Osteoblast (primary cell): ENCODE measurements at regions not wholly inside any gene's neighbourhood (a gene's known extent, or its start where the extent isn't known, plus 50 kb on each side); places are given as distances from the start of the nearest gene placed in this dataset.

Source experiments
- DNase-seq: peaks from one replicate; pipeline ENCODE4 v3.0.0; 2011; ENCODE audit warnings: low spot score, mixed read lengths; ENCODE audit not compliant: insufficient read length; ENCODE audit errors: missing footprints
- H2AFZ ChIP-seq: 2 replicates; pipeline ENCODE4 v1.6.0; 2011; ENCODE audit warnings: mild to moderate bottlenecking, low read length
- H3K27ac ChIP-seq: 2 replicates; pipeline ENCODE4 v1.5.1; 2011; ENCODE audit warnings: mild to moderate bottlenecking, low read depth, low read length, moderate library complexity
- H3K27me3 ChIP-seq: 2 replicates; pipeline ENCODE4 v1.6.0; 2012; ENCODE audit warnings: mild to moderate bottlenecking, control low read depth, inconsistent platforms, low read length, moderate library complexity; ENCODE audit not compliant: insufficient read depth
- H3K36me3 ChIP-seq: 2 replicates; pipeline ENCODE4 v1.5.1; 2011; ENCODE audit warnings: mild to moderate bottlenecking, low read length, control low read depth, moderate library complexity; ENCODE audit not compliant: insufficient read depth
- H3K4me1 ChIP-seq: 2 replicates; pipeline ENCODE4 v1.5.1; 2011; ENCODE audit warnings: mild to moderate bottlenecking, low read length, control low read depth, moderate library complexity; ENCODE audit not compliant: insufficient read depth
- H3K4me2 ChIP-seq: 2 replicates; pipeline ENCODE4 v1.6.0; 2011; ENCODE audit warnings: mild to moderate bottlenecking, low read length; ENCODE audit not compliant: insufficient read depth
- H3K4me3 ChIP-seq: fragments of 200-600 bp; sonication (generic); 3 replicates; pipeline ENCODE4 v1.5.1; 2012; ENCODE audit warnings: mild to moderate bottlenecking, low read length, inconsistent platforms; ENCODE audit not compliant: insufficient read depth
- H3K79me2 ChIP-seq: 2 replicates; pipeline ENCODE4 v1.6.0; 2012; ENCODE audit warnings: mild to moderate bottlenecking, low read length, control low read depth, inconsistent platforms; ENCODE audit not compliant: insufficient read depth
- H3K9me3 ChIP-seq: 2 replicates; pipeline ENCODE4 v1.5.1; 2011; ENCODE audit warnings: low read depth, low read length, control low read depth
- H4K20me1 ChIP-seq: 2 replicates; pipeline ENCODE4 v1.6.0; 2012; ENCODE audit warnings: mild to moderate bottlenecking, low read length, control low read depth; ENCODE audit not compliant: insufficient read depth
- CTCF ChIP-seq: IDR thresholded peaks from 2 replicates; pipeline ENCODE4 v1.5.1; 2011; ENCODE audit warnings: mild to moderate bottlenecking, low read depth, low read length, moderate library complexity; ENCODE audit errors: extremely low read depth

- no peaks in the 10 kb centered on the region for H3K4me1 ChIP-seq
Observed at GRCh38 chr6:90648873-90649272, 62.0 kb upstream of the MAP3K7 start.

GRCh38 chr6:90646940-90647339, 60.1 kb upstream of the MAP3K7 start:
- no peaks in the 10 kb centered on the region for H3K27me3 ChIP-seq
- TF ChIP-seq CTCF: no peak
- no peak overlapping the region for H2AFZ ChIP-seq
- no peaks in the 10 kb centered on the region for H4K20me1 ChIP-seq
- H3K4me1 ChIP-seq: no peaks in the 10 kb centered on the region
- H3K36me3 ChIP-seq: no peaks in the 10 kb centered on the region
- H3K4me2 ChIP-seq: no peak overlapping the region
- no peak overlapping the region for H3K27ac ChIP-seq
- H3K79me2 ChIP-seq: no peaks in the 10 kb centered on the region
- no peak overlapping the region for H3K4me3 ChIP-seq
- no peaks in the 10 kb centered on the region for H3K9me3 ChIP-seq
- DNase-seq: no peak

More at GRCh38 chr6:90648873-90649272, 62.0 kb upstream of the MAP3K7 start:
- H3K9me3 ChIP-seq: no peaks in the 10 kb centered on the region
- H3K4me2 ChIP-seq: no peak overlapping the region
- H3K27me3 ChIP-seq: no peaks in the 10 kb centered on the region
- no peak for TF ChIP-seq CTCF
- no peak overlapping the region for H2AFZ ChIP-seq
- H3K36me3 ChIP-seq: no peaks in the 10 kb centered on the region
- H3K27ac ChIP-seq: no peak overlapping the region
- H4K20me1 ChIP-seq: no peaks in the 10 kb centered on the region
- no peaks in the 10 kb centered on the region for H3K79me2 ChIP-seq
- DNase-seq: no peak
- no peak overlapping the region for H3K4me3 ChIP-seq

- Histone ChIP-seq H4K20me1 (no peaks in the 10 kb centered on the region), H3K4me1 (no peaks in the 10 kb centered on the region), H3K27ac (no peak overlapping the region), H3K4me3 (no peak overlapping the region), H3K36me3 (no peaks in the 10 kb centered on the region), H3K4me2 (no peak overlapping the region), H3K27me3 (no peaks in the 10 kb centered on the region), H2AFZ (no peak overlapping the region), H3K79me2 (no peaks in the 10 kb centered on the region), H3K9me3 (no peaks in the 10 kb centered on the region)
- no peak for DNase-seq
- no peak for TF ChIP-seq CTCF
Observed at GRCh38 chr6:90645634-90646033, 58.8 kb upstream of the MAP3K7 start.

GRCh38 chr6:90644492-90644891, 57.6 kb upstream of the MAP3K7 start:
- H3K4me2 ChIP-seq: no peak overlapping the region

More at GRCh38 chr6:90644492-90644891, 57.6 kb upstream of the MAP3K7 start:
- Histone ChIP-seq H3K27ac (no peak overlapping the region), H3K36me3 (no peaks in the 10 kb centered on the region), H3K27me3 (no peaks in the 10 kb centered on the region), H3K4me1 (no peaks in the 10 kb centered on the region), H3K4me3 (no peak overlapping the region), H2AFZ (no peak overlapping the region), H4K20me1 (no peaks in the 10 kb centered on the region), H3K9me3 (no peaks in the 10 kb centered on the region), H3K79me2 (no peaks in the 10 kb centered on the region)
- DNase-seq: no peak
- no peak for TF ChIP-seq CTCF
